ENCODE measurements at regions not wholly inside any gene's neighbourhood (a gene's known extent, or its start where the extent isn't known, plus 50 kb on each side); places are given as distances from the start of the nearest gene placed in this dataset.
A peak's percentile ranks its signal among the peaks of the same experiment; 100 is the strongest.

DNA sequence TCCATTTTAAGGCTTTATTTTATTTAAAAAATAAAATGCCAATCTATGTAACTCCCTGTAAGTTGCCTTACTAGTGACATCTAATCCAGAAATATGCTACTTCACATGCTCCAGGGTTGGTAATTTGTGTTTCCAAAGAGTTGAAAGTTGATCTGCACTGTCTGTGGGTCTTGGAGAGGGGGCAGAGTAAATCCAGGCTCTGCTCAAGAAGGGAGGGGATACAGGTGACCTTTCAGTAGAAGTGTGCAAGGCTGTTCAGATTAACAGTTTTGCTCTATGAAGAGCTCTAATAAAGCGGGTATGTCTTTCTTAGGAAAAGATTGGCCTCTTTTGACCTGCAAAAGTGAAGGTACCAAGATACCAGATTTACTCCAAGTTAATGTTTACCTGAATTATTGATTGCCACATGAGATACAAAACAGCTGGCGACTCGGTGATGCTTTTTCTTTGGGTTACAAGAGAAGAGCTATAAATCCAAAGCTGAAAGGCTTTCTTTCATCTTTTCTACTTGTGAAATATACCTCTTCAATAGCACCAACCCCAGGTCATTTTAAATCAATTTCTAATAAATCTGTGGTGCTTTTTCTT is 75.6 kb upstream of the FLRT2 start:
- no peaks in the 10 kb centered on the region for H3K4me1 ChIP-seq
- DNase-seq: no peak
- no peaks in the 10 kb centered on the region for H3K27me3 ChIP-seq
- ATAC-seq (ENCODE audit: low FRiP score in 2 of 2): no peak
- H3K9me3 ChIP-seq: no peaks in the 10 kb centered on the region
- TF ChIP-seq, protein P1, sequence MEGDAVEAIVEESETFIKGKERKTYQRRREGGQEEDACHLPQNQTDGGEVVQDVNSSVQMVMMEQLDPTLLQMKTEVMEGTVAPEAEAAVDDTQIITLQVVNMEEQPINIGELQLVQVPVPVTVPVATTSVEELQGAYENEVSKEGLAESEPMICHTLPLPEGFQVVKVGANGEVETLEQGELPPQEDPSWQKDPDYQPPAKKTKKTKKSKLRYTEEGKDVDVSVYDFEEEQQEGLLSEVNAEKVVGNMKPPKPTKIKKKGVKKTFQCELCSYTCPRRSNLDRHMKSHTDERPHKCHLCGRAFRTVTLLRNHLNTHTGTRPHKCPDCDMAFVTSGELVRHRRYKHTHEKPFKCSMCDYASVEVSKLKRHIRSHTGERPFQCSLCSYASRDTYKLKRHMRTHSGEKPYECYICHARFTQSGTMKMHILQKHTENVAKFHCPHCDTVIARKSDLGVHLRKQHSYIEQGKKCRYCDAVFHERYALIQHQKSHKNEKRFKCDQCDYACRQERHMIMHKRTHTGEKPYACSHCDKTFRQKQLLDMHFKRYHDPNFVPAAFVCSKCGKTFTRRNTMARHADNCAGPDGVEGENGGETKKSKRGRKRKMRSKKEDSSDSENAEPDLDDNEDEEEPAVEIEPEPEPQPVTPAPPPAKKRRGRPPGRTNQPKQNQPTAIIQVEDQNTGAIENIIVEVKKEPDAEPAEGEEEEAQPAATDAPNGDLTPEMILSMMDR (IDR thresholded peaks at IDR 0.05): no peak
- TF ChIP-seq POLR2AphosphoS5 (IDR thresholded peaks at IDR 0.05) (no peak), POLR2A (IDR thresholded peaks at IDR 0.05) (no peak), EP300 (IDR thresholded peaks at IDR 0.05) (no peak)
- H3K27ac ChIP-seq: no peak overlapping the region
- no peaks in the 10 kb centered on the region for H3K36me3 ChIP-seq
- no peak overlapping the region for H3K4me3 ChIP-seq
- WGBS, 2 donors: 88 to 93% methylated on average over 3 of the region's 3 CpGs

DNA sequence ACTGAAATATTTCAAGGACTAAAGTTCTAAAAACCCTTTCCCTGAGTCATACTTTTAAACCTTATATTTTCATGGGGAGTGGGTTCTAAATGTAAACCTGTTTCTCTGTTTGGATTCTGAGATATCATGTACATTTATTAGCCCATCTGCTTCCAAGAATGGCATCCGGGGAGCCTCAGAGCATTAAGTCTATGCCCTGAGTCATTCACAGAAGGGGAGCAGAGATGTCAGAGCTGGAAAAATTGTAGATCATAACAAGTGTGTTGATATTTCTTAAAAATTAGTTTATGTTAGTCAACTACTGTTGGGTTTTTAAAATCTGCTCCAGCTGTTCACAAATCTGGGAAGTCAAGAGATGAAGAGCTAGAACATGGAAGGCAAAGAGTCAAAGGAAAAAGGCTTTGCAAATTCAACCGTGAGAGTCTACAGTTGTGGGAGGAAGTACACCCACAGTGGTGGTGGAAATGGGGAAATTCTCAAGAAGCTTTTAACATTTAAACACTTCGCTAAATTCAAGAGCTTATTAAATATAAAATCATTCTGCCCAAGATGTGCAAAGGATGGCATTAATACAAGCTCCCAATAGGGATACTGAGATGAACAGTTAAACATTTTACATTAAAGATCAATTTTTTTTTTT is 70.5 kb upstream of the FLRT2 start:
- no peak overlapping the region for H3K4me3 ChIP-seq
- 53 to 76% methylated on average over 3 of the region's 3 CpGs for WGBS, 2 donors
- TF ChIP-seq POLR2AphosphoS5 (IDR thresholded peaks at IDR 0.05): no peak
- H3K4me1 ChIP-seq: no peaks in the 10 kb centered on the region
- no peaks in the 10 kb centered on the region for H3K9me3 ChIP-seq
- no peaks in the 10 kb centered on the region for H3K27me3 ChIP-seq
- no peak overlapping the region for H3K27ac ChIP-seq
- ATAC-seq (ENCODE audit: low FRiP score in 2 of 2) (no peak), DNase-seq (no peak)
- no peaks in the 10 kb centered on the region for H3K36me3 ChIP-seq

DNA sequence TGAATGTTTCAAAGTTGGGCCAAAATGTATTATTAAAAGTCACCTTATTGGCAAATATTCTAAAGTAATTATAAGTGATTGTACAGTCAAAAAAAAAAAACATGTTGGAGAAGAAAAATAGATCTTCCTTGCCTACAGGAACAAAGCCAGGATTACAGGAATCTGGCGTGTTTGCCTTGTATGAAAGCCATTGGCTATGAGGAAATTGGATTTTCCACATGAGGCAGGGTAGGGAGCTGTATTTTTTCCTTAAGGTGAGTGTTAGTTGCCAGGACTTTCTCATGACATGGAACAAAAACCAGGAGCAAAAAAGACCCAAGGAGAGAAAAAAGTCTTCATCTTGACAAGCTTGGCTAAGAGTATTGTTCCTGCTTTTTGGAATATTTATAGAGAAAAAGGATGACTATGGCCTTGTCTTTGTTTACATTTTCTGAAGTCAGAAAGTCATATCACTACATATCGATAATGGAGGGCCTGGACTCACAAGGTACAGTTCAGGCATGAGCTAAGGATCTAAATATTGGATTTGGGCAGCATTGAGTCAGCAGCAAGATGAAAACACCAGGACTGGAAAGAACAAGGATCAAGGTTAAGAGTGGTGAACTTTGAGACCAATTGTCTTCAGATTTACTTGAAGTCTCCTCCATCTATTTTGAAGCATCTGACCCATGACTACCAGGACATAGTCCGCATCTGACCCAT is 68.4 kb upstream of the FLRT2 start:
- H3K27ac ChIP-seq: no peak overlapping the region
- WGBS, 2 donors: 88 to 91% methylated on average over 3 of the region's 3 CpGs

DNA sequence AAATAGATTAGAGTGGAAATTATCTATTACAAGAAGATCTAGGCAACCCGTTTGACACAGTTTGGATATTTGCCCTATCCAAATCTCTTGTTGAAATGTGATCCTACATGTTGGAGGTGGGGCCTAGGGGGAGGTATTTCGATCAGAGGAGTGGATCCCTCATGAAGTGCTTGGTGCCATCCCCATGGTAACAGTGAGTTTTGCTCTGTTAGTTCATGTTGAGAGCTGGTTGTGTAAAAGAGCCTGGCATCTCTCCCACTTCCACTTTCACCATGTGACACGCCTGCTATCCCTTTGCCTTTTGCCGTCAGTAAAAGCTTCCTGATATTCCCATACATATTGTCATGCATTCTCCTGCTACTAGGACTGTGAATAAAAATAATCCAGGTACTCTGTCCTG is 66.4 kb upstream of the FLRT2 start:
- no peaks in the 10 kb centered on the region for H3K27me3 ChIP-seq
- TF ChIP-seq POLR2AphosphoS5 (IDR thresholded peaks at IDR 0.05): no peak
- TF ChIP-seq EP300 (IDR thresholded peaks at IDR 0.05): no peak
- TF ChIP-seq, protein P1 (IDR thresholded peaks at IDR 0.05): no peak
- TF ChIP-seq POLR2A (IDR thresholded peaks at IDR 0.05): no peak
- H3K4me1 ChIP-seq: no peaks in the 10 kb centered on the region
- no peaks in the 10 kb centered on the region for H3K9me3 ChIP-seq
- H3K36me3 ChIP-seq: no peaks in the 10 kb centered on the region
- ATAC-seq (ENCODE audit: low FRiP score in 2 of 2) (peak in 1 of 2 donors; percentile 81), DNase-seq (peak in 1 of 2 donors; percentile 71)
- no peak overlapping the region for H3K4me3 ChIP-seq
- WGBS, 2 donors: 33 to 52% methylated on average over 4 of the region's 4 CpGs
- no peak overlapping the region for H3K27ac ChIP-seq

More for the DNA sequence above, 68.4 kb upstream of the FLRT2 start:
- Histone ChIP-seq H3K36me3 (no peaks in the 10 kb centered on the region), H3K9me3 (no peaks in the 10 kb centered on the region), H3K4me3 (no peak overlapping the region), H3K4me1 (no peaks in the 10 kb centered on the region), H3K27me3 (no peaks in the 10 kb centered on the region)
- ATAC-seq (ENCODE audit: low FRiP score in 2 of 2) (no peak), DNase-seq (no peak)
- TF ChIP-seq POLR2A (IDR thresholded peaks at IDR 0.05) (no peak), EP300 (IDR thresholded peaks at IDR 0.05) (no peak), POLR2AphosphoS5 (IDR thresholded peaks at IDR 0.05) (no peak)
- TF ChIP-seq, protein P1 (IDR thresholded peaks at IDR 0.05): no peak

DNA sequence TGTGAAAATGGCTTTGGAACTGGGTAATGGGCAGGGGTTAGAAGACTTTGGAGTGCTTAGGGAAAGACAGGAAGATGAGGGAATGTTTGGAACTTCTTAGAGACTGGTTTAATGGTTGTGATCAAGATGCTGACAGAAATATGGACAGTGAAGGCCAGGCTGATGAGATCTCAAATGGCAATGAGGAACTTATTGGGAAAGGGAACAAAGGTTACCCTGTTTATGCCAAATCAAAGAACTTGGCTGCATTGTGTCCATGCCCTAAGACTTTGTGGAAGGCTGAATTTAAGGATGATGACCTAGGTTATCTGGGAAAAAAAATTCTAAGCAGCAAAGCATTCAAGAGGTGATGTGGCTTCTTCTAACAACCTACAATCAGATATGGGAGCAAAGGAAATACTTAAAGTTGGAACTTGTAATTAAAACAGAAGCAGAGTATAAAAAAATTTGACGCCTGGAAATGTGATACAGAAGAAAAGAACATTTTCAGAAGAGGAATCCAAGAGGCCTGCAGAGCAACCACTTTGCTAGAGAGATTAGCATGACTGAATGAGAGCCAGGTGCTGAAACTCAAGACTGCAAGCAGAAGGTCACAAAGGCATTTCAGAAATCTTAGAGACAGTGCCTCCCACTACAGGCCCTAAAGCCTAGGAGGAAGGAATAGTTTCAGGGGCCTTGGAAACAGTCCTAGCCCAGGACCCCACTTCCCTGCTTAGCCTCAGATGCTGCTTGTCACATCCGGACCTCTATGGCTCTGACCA is 65.6 kb upstream of the FLRT2 start:
- Histone ChIP-seq H3K9me3 (no peaks in the 10 kb centered on the region), H3K4me1 (no peaks in the 10 kb centered on the region), H3K4me3 (no peak overlapping the region), H3K27me3 (no peaks in the 10 kb centered on the region), H3K36me3 (no peaks in the 10 kb centered on the region), H3K27ac (no peak overlapping the region)
- ATAC-seq (ENCODE audit: low FRiP score in 2 of 2): no peak
- no peak for DNase-seq
- 92 to 96% methylated on average over 2 of the region's 2 CpGs for WGBS, 2 donors
- no peak for TF ChIP-seq EP300 (IDR thresholded peaks at IDR 0.05)
- TF ChIP-seq, protein P1 (IDR thresholded peaks at IDR 0.05): no peak
- TF ChIP-seq POLR2AphosphoS5 (IDR thresholded peaks at IDR 0.05): no peak
- TF ChIP-seq POLR2A (IDR thresholded peaks at IDR 0.05): no peak

Measured in upper lobe of left lung (tissue), 6 donors.